Naive thymus-derived CD4-positive, alpha-beta T cell (primary cell): ENCODE measurements at regions not wholly inside any gene's neighbourhood (a gene's known extent, or its start where the extent isn't known, plus 50 kb on each side); places are given as distances from the start of the nearest gene placed in this dataset.

ENCODE experiments used
- ATAC-seq: fragments of 150-1000 bp; cut with Tn5 transposase; 2 replicates; pipeline ENCODE4 v1.10.0; 2021; ENCODE audit warnings: mild to moderate bottlenecking, moderate library complexity
- CTCF ChIA-PET: fragments of 350-600 bp; sonication (Branson Sonifier 250); formaldehyde crosslinking; loops from one replicate; lab custom pipeline; 2021; ENCODE audit warnings: antibody characterized with exemption; lab: Charles Lee
- POLR2A ChIA-PET: fragments of 350-600 bp; sonication (Branson Sonifier 250); formaldehyde crosslinking; loops from one replicate; lab custom pipeline; 2021; ENCODE audit warnings: antibody characterized with exemption, inconsistent platforms; lab: Charles Lee
- DNase-seq, 9 donors: peaks; one replicate each; pipeline versions ENCODE4 v3.0.0 to v3.0.0-alpha.2; 2020 to 2022; ENCODE audit warnings: mixed read lengths in 1 of 9
- H3K27ac ChIP-seq: one replicate; pipeline ENCODE4 v1.7.0; 2013; ENCODE audit warnings: mild to moderate bottlenecking, low read depth, low read length, moderate library complexity
- H3K27me3 ChIP-seq, 2 donors: one replicate each; pipeline ENCODE4 v1.7.0; 2013; ENCODE audit warnings: low read length in 2 of 2, mild to moderate bottlenecking in 2 of 2, moderate library complexity in 2 of 2; ENCODE audit not compliant: control insufficient read depth in 2 of 2, insufficient read depth in 2 of 2
- H3K36me3 ChIP-seq, 3 experiments: 1 replicate in 2 of 3; 2 replicates in 1 of 3; pipeline ENCODE4 v1.7.0; 2013; ENCODE audit warnings: low read length in 3 of 3, mild to moderate bottlenecking in 3 of 3, moderate library complexity in 1 of 3; ENCODE audit not compliant: insufficient read depth in 3 of 3, control insufficient read depth in 2 of 3
- H3K4me1 ChIP-seq, 2 donors: one replicate each; pipeline ENCODE4 v1.7.0; 2013; ENCODE audit warnings: low read length in 2 of 2, mild to moderate bottlenecking in 2 of 2, moderate library complexity in 1 of 2; ENCODE audit not compliant: control insufficient read depth in 2 of 2, insufficient read depth in 2 of 2
- H3K4me3 ChIP-seq: 2 replicates; pipeline ENCODE4 v1.7.0; 2013; ENCODE audit warnings: mild to moderate bottlenecking, low read length
- H3K9me3 ChIP-seq, 3 experiments: 1 replicate in 2 of 3; 2 replicates in 1 of 3; pipeline ENCODE4 v1.7.0; 2013; ENCODE audit warnings: low read length in 3 of 3; ENCODE audit not compliant: control insufficient read depth in 2 of 3
- H3K27ac Mint-ChIP-seq, 9 donors: one replicate each; pipeline ENCODE4 v1.8.0; 2020 to 2022; ENCODE audit warnings: mixed read lengths in 9 of 9, mild to moderate bottlenecking in 8 of 9, moderate library complexity in 5 of 9, inconsistent platforms in 2 of 9
- H3K27me3 Mint-ChIP-seq, 5 donors: one replicate each; pipeline ENCODE4 v1.8.0; 2021 to 2022; ENCODE audit warnings: mixed read lengths in 5 of 5, mild to moderate bottlenecking in 1 of 5
- H3K36me3 Mint-ChIP-seq, 5 donors: one replicate each; pipeline ENCODE4 v1.8.0; 2020 to 2022; ENCODE audit warnings: mixed read lengths in 5 of 5, mild to moderate bottlenecking in 3 of 5, inconsistent platforms in 1 of 5
- H3K4me1 Mint-ChIP-seq, 7 donors: one replicate each; pipeline ENCODE4 v1.8.0; 2020 to 2022; ENCODE audit warnings: mixed read lengths in 7 of 7, mild to moderate bottlenecking in 3 of 7, inconsistent platforms in 1 of 7
- H3K4me3 Mint-ChIP-seq, 10 donors: one replicate each; pipeline ENCODE4 v1.8.0; 2020 to 2022; ENCODE audit warnings: mild to moderate bottlenecking in 10 of 10, mixed read lengths in 10 of 10, moderate library complexity in 6 of 10, inconsistent platforms in 2 of 10
- H3K9me3 Mint-ChIP-seq, 11 donors: one replicate each; pipeline ENCODE4 v1.8.0; 2020 to 2022; ENCODE audit warnings: mixed read lengths in 11 of 11, mild to moderate bottlenecking in 4 of 11, inconsistent platforms in 1 of 11, moderate library complexity in 1 of 11
- intact Hi-C, 2 donors: fragments of 100-400 bp; cut with micrococcal nuclease; formaldehyde crosslinking; loops; one replicate each; pipeline ENCODE4 v1.15.1; 2023

- no peaks in the 10 kb centered on the region for H3K4me1 Mint-ChIP-seq
- intact Hi-C loops = no loop called here
- H3K9me3 Mint-ChIP-seq = peaks cover 0 to 17% (median 8%) of the 10 kb centered on the region in 11 donors
- Histone ChIP-seq H3K27ac (no peak overlapping the region), H3K36me3 (no peaks in the 10 kb centered on the region), H3K4me3 (no peak overlapping the region), H3K9me3 (no peaks in the 10 kb centered on the region), H3K27me3 (no peaks in the 10 kb centered on the region), H3K4me1 (no peaks in the 10 kb centered on the region)
- ChIA-PET POLR2A (no interaction called here), CTCF (no interaction called here)
- H3K4me3 Mint-ChIP-seq = no peak overlapping the region
- DNase-seq (no peak), ATAC-seq (no peak)
- peaks cover 0 to 5% (median 0%) of the 10 kb centered on the region in 5 donors for H3K27me3 Mint-ChIP-seq
- H3K36me3 Mint-ChIP-seq = no peaks in the 10 kb centered on the region
- H3K27ac Mint-ChIP-seq = no peak overlapping the region
Measured at GRCh38 chr1:79460773-79461436, 454.4 kb upstream of the ADGRL4 start.

DNA sequence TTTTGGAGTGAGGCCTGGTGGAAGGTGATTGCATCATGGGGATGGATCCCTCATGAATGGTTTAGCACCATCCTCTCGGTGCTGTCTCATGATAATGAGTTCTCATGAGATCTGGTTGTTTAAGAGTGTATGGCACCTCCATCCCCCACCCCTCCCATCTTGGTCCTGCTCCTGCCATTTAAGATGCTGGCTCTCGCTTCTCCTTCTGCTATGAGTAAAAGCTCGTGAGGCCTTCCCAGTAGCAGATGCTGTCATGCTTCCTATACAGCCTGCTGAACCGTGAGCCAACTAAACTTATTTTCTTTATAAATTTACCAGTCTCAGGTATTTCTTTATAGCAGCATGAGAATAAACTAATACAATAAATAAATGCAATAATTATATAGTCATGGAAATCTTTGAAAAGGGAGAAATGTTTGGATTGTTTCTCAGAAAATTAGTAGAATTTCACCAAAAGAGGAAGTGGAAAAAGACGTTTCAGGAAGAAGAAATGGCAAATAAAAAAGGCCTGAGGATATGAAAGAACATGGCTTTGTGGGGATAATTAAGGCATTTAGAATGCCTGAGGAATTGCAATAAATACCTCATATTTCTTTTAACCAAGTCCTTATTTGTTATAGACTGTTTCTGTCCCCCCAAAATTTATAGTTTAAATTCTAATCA, 451.2 kb upstream of the ADGRL4 start:
- H3K27ac Mint-ChIP-seq = no peak overlapping the region

GRCh38 chr1:79448426-79448825, 441.9 kb upstream of the ADGRL4 start:
- Histone ChIP-seq H3K36me3 (no peaks in the 10 kb centered on the region), H3K27me3 (no peaks in the 10 kb centered on the region), H3K27ac (no peak overlapping the region), H3K4me3 (no peak overlapping the region), H3K9me3 (no peaks in the 10 kb centered on the region), H3K4me1 (no peaks in the 10 kb centered on the region)
- H3K4me1 Mint-ChIP-seq = no peaks in the 10 kb centered on the region
- DNase-seq (no peak), ATAC-seq (no peak)
- intact Hi-C loops = no loop called here
- no peak overlapping the region for H3K27ac Mint-ChIP-seq
- peaks cover 0 to 14% (median 0%) of the 10 kb centered on the region in 11 donors for H3K9me3 Mint-ChIP-seq
- no peaks in the 10 kb centered on the region for H3K27me3 Mint-ChIP-seq
- H3K4me3 Mint-ChIP-seq = no peak overlapping the region
- ChIA-PET CTCF (no interaction called here), POLR2A (no interaction called here)
- no peaks in the 10 kb centered on the region for H3K36me3 Mint-ChIP-seq

More for the DNA sequence above, 451.2 kb upstream of the ADGRL4 start:
- H3K36me3 ChIP-seq = no peaks in the 10 kb centered on the region
- Mint-ChIP-seq H3K27me3 (peaks cover 0 to 5% (median 0%) of the 10 kb centered on the region in 5 donors), H3K4me1 (no peaks in the 10 kb centered on the region), H3K4me3 (no peak overlapping the region), H3K9me3 (peaks cover 0 to 10% (median 4%) of the 10 kb centered on the region in 11 donors), H3K36me3 (no peaks in the 10 kb centered on the region)
- H3K27ac ChIP-seq = no peak overlapping the region
- no peaks in the 10 kb centered on the region for H3K9me3 ChIP-seq
- H3K27me3 ChIP-seq = no peaks in the 10 kb centered on the region
- ChIA-PET CTCF (no interaction called here), POLR2A (no interaction called here)
- no peaks in the 10 kb centered on the region for H3K4me1 ChIP-seq
- no peak overlapping the region for H3K4me3 ChIP-seq
- intact Hi-C loops = no loop called here
- DNase-seq (no peak), ATAC-seq (no peak)

GRCh38 chr1:79441238-79441637, 434.7 kb upstream of the ADGRL4 start:
- Mint-ChIP-seq H3K4me3 (no peak overlapping the region), H3K27ac (no peak overlapping the region), H3K4me1 (no peaks in the 10 kb centered on the region), H3K27me3 (no peaks in the 10 kb centered on the region), H3K9me3 (peaks cover 0 to 26% (median 3%) of the 10 kb centered on the region in 11 donors), H3K36me3 (no peaks in the 10 kb centered on the region)
- ATAC-seq (no peak), DNase-seq (no peak)
- Histone ChIP-seq H3K9me3 (no peaks in the 10 kb centered on the region), H3K36me3 (no peaks in the 10 kb centered on the region), H3K4me1 (no peaks in the 10 kb centered on the region), H3K27me3 (no peaks in the 10 kb centered on the region), H3K4me3 (no peak overlapping the region), H3K27ac (no peak overlapping the region)
- intact Hi-C loops = no loop called here
- ChIA-PET CTCF (interaction anchor here (0.7 kb wide), 1 partner anchor 31 kb away, joined by 3 read pairs; no protein-coding TSS in a partner anchor), POLR2A (no interaction called here)

GRCh38 chr1:79437540-79437939, 431.0 kb upstream of the ADGRL4 start:
- no peaks in the 10 kb centered on the region for H3K9me3 ChIP-seq
- no peaks in the 10 kb centered on the region for H3K4me1 ChIP-seq
- DNase-seq (no peak), ATAC-seq (no peak)
- no peaks in the 10 kb centered on the region for H3K36me3 ChIP-seq
- no peaks in the 10 kb centered on the region for H3K27me3 ChIP-seq
- H3K4me3 ChIP-seq = no peak overlapping the region
- no peak overlapping the region for H3K27ac ChIP-seq
- no peak overlapping the region for H3K4me3 Mint-ChIP-seq
- H3K27me3 Mint-ChIP-seq = no peaks in the 10 kb centered on the region
- intact Hi-C loops = no loop called here
- no peaks in the 10 kb centered on the region for H3K4me1 Mint-ChIP-seq
- ChIA-PET POLR2A (no interaction called here), CTCF (no interaction called here)
- no peak overlapping the region for H3K27ac Mint-ChIP-seq
- H3K9me3 Mint-ChIP-seq = peaks cover 0 to 14% (median 2%) of the 10 kb centered on the region in 11 donors
- no peaks in the 10 kb centered on the region for H3K36me3 Mint-ChIP-seq

DNA sequence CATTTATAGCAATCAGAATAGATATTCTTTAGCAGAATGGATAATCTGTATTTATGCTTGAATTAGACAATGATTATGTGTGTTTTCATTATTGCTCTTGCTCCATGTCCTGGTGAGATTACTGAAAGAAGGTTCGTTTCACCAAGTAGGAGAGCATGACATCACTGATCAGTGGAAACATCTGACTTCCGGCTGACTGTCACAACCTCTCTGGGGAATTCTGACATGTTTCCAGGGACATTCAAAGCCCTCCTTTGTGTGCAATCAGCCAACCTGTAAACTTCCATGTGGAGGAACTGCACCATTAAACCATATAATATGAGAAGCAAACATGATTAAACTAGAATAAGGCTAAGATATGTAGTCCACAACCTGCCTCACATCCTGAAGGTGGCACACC, 424.8 kb upstream of the ADGRL4 start:
- Histone ChIP-seq H3K27me3 (no peaks in the 10 kb centered on the region), H3K36me3 (no peaks in the 10 kb centered on the region), H3K4me3 (no peak overlapping the region), H3K4me1 (no peaks in the 10 kb centered on the region), H3K27ac (no peak overlapping the region), H3K9me3 (no peaks in the 10 kb centered on the region)
- no peaks in the 10 kb centered on the region for H3K4me1 Mint-ChIP-seq
- no peaks in the 10 kb centered on the region for H3K9me3 Mint-ChIP-seq
- H3K27ac Mint-ChIP-seq = no peak overlapping the region
- no peaks in the 10 kb centered on the region for H3K27me3 Mint-ChIP-seq
- intact Hi-C loops = no loop called here
- ChIA-PET CTCF (no interaction called here), POLR2A (no interaction called here)
- H3K4me3 Mint-ChIP-seq = no peak overlapping the region
- ATAC-seq (no peak), DNase-seq (no peak)
- H3K36me3 Mint-ChIP-seq = no peaks in the 10 kb centered on the region

- ATAC-seq (no peak), DNase-seq (no peak)
- intact Hi-C loops = no loop called here
- no peaks in the 10 kb centered on the region for H3K36me3 ChIP-seq
- no peaks in the 10 kb centered on the region for H3K9me3 ChIP-seq
- H3K4me1 Mint-ChIP-seq = no peaks in the 10 kb centered on the region
- no peak overlapping the region for H3K4me3 ChIP-seq
- H3K27me3 Mint-ChIP-seq = no peaks in the 10 kb centered on the region
- CTCF ChIA-PET = no interaction called here
- H3K9me3 Mint-ChIP-seq = no peaks in the 10 kb centered on the region
- H3K27ac Mint-ChIP-seq = no peak overlapping the region
- no peaks in the 10 kb centered on the region for H3K27me3 ChIP-seq
- H3K36me3 Mint-ChIP-seq = no peaks in the 10 kb centered on the region
- H3K4me1 ChIP-seq = no peaks in the 10 kb centered on the region
- H3K4me3 Mint-ChIP-seq = no peak overlapping the region
- POLR2A ChIA-PET = no interaction called here
- no peak overlapping the region for H3K27ac ChIP-seq
Measured at GRCh38 chr1:79430437-79430836, 423.9 kb upstream of the ADGRL4 start.
